ENCODE measurements at regions not wholly inside any gene's neighbourhood (a gene's known extent, or its start where the extent isn't known, plus 50 kb on each side); places are given as distances from the start of the nearest gene placed in this dataset.
A peak's percentile ranks its signal among the peaks of the same experiment; 100 is the strongest.

- TF ChIP-seq MIER2 (CRISPR knock-in tag; IDR thresholded peaks at IDR 0.05) (no peak), BHLHE40 (IDR thresholded peaks at IDR 0.05; ENCODE audit: low read length) (0 out of 2 replicates have a peak, but pooled peaks have one; percentile 2), TFDP1 (CRISPR knock-in tag; IDR thresholded peaks at IDR 0.05; ENCODE audit: borderline replicate concordance) (no peak), EP300 (IDR thresholded peaks at IDR 0.05; ENCODE audit: low read depth in 2 of 2, low read length in 2 of 2) (no peak), EP300 (CRISPR knock-in tag; IDR thresholded peaks at IDR 0.05; ENCODE audit: borderline replicate concordance) (no peak), ZNF362 (CRISPR knock-in tag; IDR thresholded peaks at IDR 0.05; ENCODE audit: borderline replicate concordance) (no peak), BCL6 (CRISPR knock-in tag; IDR thresholded peaks at IDR 0.05) (no peak), ZNF703 (CRISPR knock-in tag; IDR thresholded peaks at IDR 0.05; ENCODE audit: borderline replicate concordance) (no peak), CSRNP2 (CRISPR knock-in tag; conservative IDR thresholded peaks at IDR 0.05; ENCODE audit: low read depth) (no peak), HOXD1 (CRISPR knock-in tag; IDR thresholded peaks at IDR 0.05) (no peak), ARID4A (CRISPR knock-in tag; IDR thresholded peaks at IDR 0.05; ENCODE audit: borderline replicate concordance) (no peak), SOX6 (IDR thresholded peaks at IDR 0.05) (no peak), SOX6 (CRISPR knock-in tag; IDR thresholded peaks at IDR 0.05) (no peak), ZBTB42 (CRISPR knock-in tag; IDR thresholded peaks at IDR 0.05) (no peak), HOXA7 (CRISPR knock-in tag; IDR thresholded peaks at IDR 0.05) (no peak), SSRP1 (CRISPR knock-in tag; IDR thresholded peaks at IDR 0.05) (no peak), MXI1 (IDR thresholded peaks at IDR 0.05; ENCODE audit: borderline replicate concordance, low read depth, low read length) (0 out of 3 replicates have a peak, but pooled peaks have one; percentile 5), ZNF552 (CRISPR knock-in tag; IDR thresholded peaks at IDR 0.05; ENCODE audit: borderline replicate concordance) (no peak), HNF4A (CRISPR knock-in tag; IDR thresholded peaks at IDR 0.05) (0 out of 2 replicates have a peak, but pooled peaks have one; percentile 10), NR0B2 (CRISPR knock-in tag; IDR thresholded peaks at IDR 0.05) (no peak), KLF16 (CRISPR knock-in tag; IDR thresholded peaks at IDR 0.05) (no peak), IRX3 (CRISPR knock-in tag; IDR thresholded peaks at IDR 0.05; ENCODE audit: borderline replicate concordance, low read depth) (no peak), JUN (CRISPR knock-in tag; IDR thresholded peaks at IDR 0.05) (no peak)
These were observed 167.6 kb downstream of the UNC5CL start (continued) for GRCh38 chr6:40871424-40871823.
